ENCODE measurements at regions not wholly inside any gene's neighbourhood (a gene's known extent, or its start where the extent isn't known, plus 50 kb on each side); places are given as distances from the start of the nearest gene placed in this dataset.

DNA sequence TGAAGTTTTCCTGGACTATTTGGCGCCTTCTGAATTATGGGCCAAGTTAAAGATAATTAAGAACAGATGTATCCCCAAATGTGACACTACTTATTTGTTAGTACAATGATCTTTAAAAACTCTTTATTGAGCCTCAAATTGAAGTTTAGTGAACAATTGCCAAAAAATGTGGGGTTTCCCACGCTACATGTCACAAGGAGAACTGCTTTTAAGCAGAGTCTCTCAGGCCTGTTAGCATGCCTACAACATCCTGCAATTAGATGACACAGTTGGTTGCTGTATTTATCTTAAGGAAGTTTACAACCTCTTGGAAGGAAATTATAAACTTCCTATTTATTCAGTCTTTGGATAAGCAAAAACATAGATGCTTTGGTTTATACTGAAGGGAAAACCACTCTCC, 733.0 kb downstream of the TNS3 start:
- H3K14ac ChIP-seq (ENCODE audit: insufficient read length) = no peak overlapping the region
- H2BK15ac ChIP-seq (ENCODE audit: low read length) = no peak overlapping the region
- H2BK20ac ChIP-seq (ENCODE audit: low read length) = no peak overlapping the region
- no peaks in the 10 kb centered on the region for H4K20me1 ChIP-seq (replicated peaks in 1 of 2; ENCODE audit: control insufficient read depth in 1 of 2, insufficient read depth in 2 of 2, low read length in 2 of 2)
- H4K8ac ChIP-seq (ENCODE audit: extremely low read depth, insufficient read depth, low read length) = no peak overlapping the region
- no peak overlapping the region for H3K23ac ChIP-seq (ENCODE audit: insufficient read length)
- H2BK12ac ChIP-seq (ENCODE audit: low read depth, low read length) = no peak overlapping the region
- H3K4ac ChIP-seq (replicated peaks; ENCODE audit: insufficient read length, low read depth, low read length) = no peak overlapping the region
- no peak overlapping the region for H3K27ac ChIP-seq (ENCODE audit: low read depth, low read length)
- H4K91ac ChIP-seq (replicated peaks; ENCODE audit: insufficient read length, low read length) = no peak overlapping the region
- DNase-seq (ENCODE audit: low read depth in 1 of 2, low spot score in 2 of 2) (no peak), FAIRE-seq (no peak)
- H3K9ac ChIP-seq (replicated peaks in 1 of 4; ENCODE audit: extremely low read depth in 1 of 4, low read depth in 3 of 4, low read length in 3 of 4) = no peak overlapping the region
- H2BK5ac ChIP-seq (ENCODE audit: low read depth, low read length) = no peak overlapping the region
- H2AFZ ChIP-seq (ENCODE audit: low read length) = no peak overlapping the region
- H3K4me1 ChIP-seq (replicated peaks in 1 of 4; ENCODE audit: control insufficient read depth in 3 of 4, insufficient read depth in 4 of 4, low read length in 3 of 4) = no peaks in the 10 kb centered on the region
- H2AK5ac ChIP-seq (ENCODE audit: low read depth, low read length) = no peak overlapping the region
- no peak overlapping the region for H3K18ac ChIP-seq (ENCODE audit: extremely low read depth, low read length)
- H3K27me3 ChIP-seq (replicated peaks in 1 of 4; ENCODE audit: control insufficient read depth in 3 of 4, extremely low read depth in 1 of 4, insufficient read depth in 3 of 4, low read length in 3 of 4) = no peaks in the 10 kb centered on the region
- H4K5ac ChIP-seq (ENCODE audit: insufficient read length, low read depth, low read length) = no peak overlapping the region
- no peaks in the 10 kb centered on the region for H3K79me1 ChIP-seq (ENCODE audit: low read depth, low read length)
- POLR2A ChIA-PET (ENCODE audit: partially characterized antibody) = no interaction called here
- peaks cover 0 to 3% of the 10 kb centered on the region in 2 experiments; a peak in 1 of 4 replicates for H3K79me2 ChIP-seq (ENCODE audit: control insufficient read depth in 1 of 2, insufficient read depth in 2 of 2, low read length in 2 of 2)
- H3K23me2 ChIP-seq (ENCODE audit: low read depth, low read length) = no peaks in the 10 kb centered on the region
- H3K9me3 ChIP-seq (ENCODE audit: insufficient read depth in 2 of 2, low read depth in 1 of 2, low read length in 1 of 2) = no peaks in the 10 kb centered on the region
- H3K56ac ChIP-seq (replicated peaks; ENCODE audit: insufficient read length, low read depth, low read length) = no peak overlapping the region
- WGBS, 2 experiments (ENCODE audit: extremely low coverage in 1 of 2, insufficient coverage in 1 of 2, insufficient read length in 1 of 2, insufficient replicate concordance in 2 of 2, low coverage in 1 of 2, low lambda C conversion rate in 2 of 2, missing lambda C conversion rate in 1 of 2) = 82% methylated on average over 2 of the region's 2 CpGs; no CpG with 5 or more reads in 1 of the 2 experiments
- no peak overlapping the region for H2BK120ac ChIP-seq (replicated peaks; ENCODE audit: low read depth, low read length)
- CTCF ChIA-PET (ENCODE audit: partially characterized antibody) = no interaction called here
- H3K36me3 ChIP-seq (ENCODE audit: control insufficient read depth in 2 of 4, insufficient read depth in 4 of 4, low read length in 3 of 4) = no peaks in the 10 kb centered on the region
- no peak for TF ChIP-seq HDAC2 (IDR thresholded peaks at IDR 0.05; ENCODE audit: borderline replicate concordance in 1 of 2, low read depth in 2 of 2, low read length in 2 of 2)
- TF ChIP-seq FOSL1 (IDR thresholded peaks at IDR 0.05; ENCODE audit: insufficient read depth, low read depth, low read length) = no peak
- no peak for TF ChIP-seq TAF1 (IDR thresholded peaks at IDR 0.05; ENCODE audit: low read depth, low read length)
- TF ChIP-seq EP300 (IDR thresholded peaks at IDR 0.05; ENCODE audit: borderline replicate concordance in 1 of 2, low read depth in 2 of 2, low read length in 2 of 2) = no peak
- no peak for TF ChIP-seq BCL11A (IDR thresholded peaks at IDR 0.05; ENCODE audit: low read depth in 2 of 2, low read length in 2 of 2)
- TF ChIP-seq SIN3A (conservative IDR thresholded peaks at IDR 0.05 in 1 of 2, IDR thresholded peaks at IDR 0.05 in 1 of 2; ENCODE audit: low read depth in 1 of 2, low read length in 2 of 2) = no peak
- H3K4me2 ChIP-seq (ENCODE audit: insufficient read depth in 1 of 2, low read depth in 2 of 2, low read length in 2 of 2) = no peak overlapping the region
- no peak overlapping the region for H3K4me3 ChIP-seq (ENCODE audit: extremely low read depth in 1 of 4, insufficient read depth in 2 of 4, low read depth in 3 of 4, low read length in 4 of 4)

Measured in H1 (cell line).